B cell (primary cell): ENCODE measurements at regions not wholly inside any gene's neighbourhood (a gene's known extent, or its start where the extent isn't known, plus 50 kb on each side); places are given as distances from the start of the nearest gene placed in this dataset.

Source experiments
- ATAC-seq: fragments of 200-7000 bp; cut with Tn5 transposase; one replicate; pipeline ENCODE4 v1.10.0; 2021; ENCODE audit warnings: low read depth, mild to moderate bottlenecking, moderate number of reproducible peaks, moderate library complexity
- CTCF ChIA-PET: fragments of 350-600 bp; sonication (Branson Sonifier 250); formaldehyde crosslinking; loops from one replicate; lab custom pipeline; 2021; ENCODE audit warnings: antibody characterized with exemption, inconsistent platforms; lab: Charles Lee
- POLR2A ChIA-PET: fragments of 350-600 bp; sonication (Branson Sonifier 250); formaldehyde crosslinking; loops from one replicate; lab custom pipeline; 2021; ENCODE audit warnings: antibody characterized with exemption; lab: Charles Lee
- DNase-seq: peaks from one replicate; pipeline ENCODE4 v3.0.0; 2013
- H2AFZ ChIP-seq: 2 replicates; pipeline ENCODE4 v1.6.1; 2012; ENCODE audit warnings: mild to moderate bottlenecking, low read depth, low read length; ENCODE audit not compliant: insufficient read depth, poor library complexity, severe bottlenecking
- H3K27ac ChIP-seq, 2 donors: 1 replicate in 1 of 2; 2 replicates in 1 of 2; pipeline ENCODE4 v1.5.1; 2012 to 2013; ENCODE audit warnings: low read length in 2 of 2, mild to moderate bottlenecking in 2 of 2, moderate library complexity in 1 of 2
- H3K27me3 ChIP-seq, 4 experiments: fragments of 200-600 bp in 1 of 4; sonication (generic) in 1 of 4; replicated peaks in 1 of 4; 1 replicate in 2 of 4; 2 replicates in 2 of 4; pipeline versions ENCODE4 v1.6.1 to v1.7.0; 2013 to 2016; ENCODE audit warnings: low read length in 3 of 4, mild to moderate bottlenecking in 2 of 4, mixed read lengths in 1 of 4, moderate library complexity in 1 of 4; ENCODE audit not compliant: insufficient read depth in 4 of 4, control insufficient read depth in 3 of 4; ENCODE audit errors: control extremely low read depth in 1 of 4
- H3K36me3 ChIP-seq, 2 experiments: replicated peaks in 1 of 2; 1 replicate in 1 of 2; 2 replicates in 1 of 2; pipeline versions ENCODE4 v1.6.1 to v1.7.1; 2013; ENCODE audit warnings: low read length in 1 of 2; ENCODE audit not compliant: insufficient read depth in 2 of 2, control insufficient read depth in 1 of 2; ENCODE audit errors: control extremely low read depth in 1 of 2, extremely low read depth in 1 of 2
- H3K4me1 ChIP-seq, 2 donors: fragments of 200-600 bp in 1 of 2; sonication (generic) in 1 of 2; 1 replicate in 1 of 2; 2 replicates in 1 of 2; pipeline versions ENCODE4 v1.5.1 to v1.6.1; 2013 to 2017; ENCODE audit warnings: low read length in 2 of 2; ENCODE audit not compliant: control insufficient read depth in 2 of 2, insufficient read depth in 2 of 2
- H3K4me2 ChIP-seq: replicated peaks from 2 replicates; pipeline ENCODE3; 2012; ENCODE audit warnings: mild to moderate bottlenecking, low read depth, low read length; ENCODE audit not compliant: poor library complexity, severe bottlenecking
- H3K4me3 ChIP-seq, 5 experiments: fragments of 200-600 bp in 1 of 5; sonication (generic) in 1 of 5; 1 replicate in 3 of 5; 2 replicates in 2 of 5; pipeline versions ENCODE4 v1.5.1 to v1.7.0; 2011 to 2016; ENCODE audit warnings: low read length in 4 of 5, mild to moderate bottlenecking in 4 of 5, low read depth in 2 of 5, control low read depth in 1 of 5, moderate library complexity in 1 of 5; ENCODE audit not compliant: insufficient read depth in 1 of 5; ENCODE audit errors: control extremely low read depth in 1 of 5, extremely low read depth in 1 of 5
- H3K79me2 ChIP-seq: fragments of 200-600 bp; sonication (generic); one replicate; pipeline ENCODE4 v1.6.0; 2016; ENCODE audit warnings: low read length; ENCODE audit not compliant: control insufficient read depth, insufficient read depth
- H3K9ac ChIP-seq: fragments of 200-600 bp; sonication (generic); 2 replicates; pipeline ENCODE4 v1.6.1; 2017; ENCODE audit warnings: mild to moderate bottlenecking, low read length, moderate library complexity
- H3K9me3 ChIP-seq, 3 donors: one replicate each; pipeline versions ENCODE4 v1.6.1 to v1.7.1; 2013; ENCODE audit warnings: low read length in 2 of 3; ENCODE audit not compliant: control insufficient read depth in 2 of 3, insufficient read depth in 1 of 3; ENCODE audit errors: control extremely low read depth in 1 of 3
- H4K20me1 ChIP-seq: 2 replicates; pipeline ENCODE4 v1.6.0; 2012; ENCODE audit warnings: mild to moderate bottlenecking, low read length; ENCODE audit not compliant: insufficient read depth, control insufficient read depth, poor library complexity, severe bottlenecking
- H3K27ac Mint-ChIP-seq: one replicate; pipeline ENCODE4 v1.8.0; 2021; ENCODE audit warnings: mixed read lengths
- H3K27me3 Mint-ChIP-seq: one replicate; pipeline ENCODE4 v1.8.0; 2021; ENCODE audit warnings: mixed read lengths
- H3K4me1 Mint-ChIP-seq: one replicate; pipeline ENCODE4 v1.8.0; 2021; ENCODE audit warnings: mixed read lengths
- H3K4me3 Mint-ChIP-seq: one replicate; pipeline ENCODE4 v1.8.0; 2021; ENCODE audit warnings: mixed read lengths
- H3K9me3 Mint-ChIP-seq: one replicate; pipeline ENCODE4 v1.8.0; 2022; ENCODE audit warnings: mixed read lengths; ENCODE audit not compliant: insufficient read depth
- EZH2 ChIP-seq: IDR thresholded peaks from 2 replicates; pipeline ENCODE4 v1.6.1; 2012; ENCODE audit warnings: borderline replicate concordance, low read depth, mild to moderate bottlenecking, moderate library complexity, low read length; ENCODE audit not compliant: insufficient read depth, poor library complexity, severe bottlenecking
- WGBS: methylation state at CpG from one replicate; pipeline ENCODE4 v1.1.5; 2013; ENCODE audit warnings: missing lambda C conversion rate; ENCODE audit not compliant: insufficient coverage; 5-methylcytosine and 5-hydroxymethylcytosine counted together
- intact Hi-C: fragments of 100-400 bp; cut with micrococcal nuclease; formaldehyde crosslinking; loops from one replicate; pipeline ENCODE4 v1.10.0; 2022
- TF ChIP-seq, protein P1 (sequence below): fragments of 200-600 bp; IDR thresholded peaks from one replicate; pipeline ENCODE4 v1.8.0; 2022; ENCODE audit warnings: antibody characterized with exemption, mild to moderate bottlenecking

DNA sequence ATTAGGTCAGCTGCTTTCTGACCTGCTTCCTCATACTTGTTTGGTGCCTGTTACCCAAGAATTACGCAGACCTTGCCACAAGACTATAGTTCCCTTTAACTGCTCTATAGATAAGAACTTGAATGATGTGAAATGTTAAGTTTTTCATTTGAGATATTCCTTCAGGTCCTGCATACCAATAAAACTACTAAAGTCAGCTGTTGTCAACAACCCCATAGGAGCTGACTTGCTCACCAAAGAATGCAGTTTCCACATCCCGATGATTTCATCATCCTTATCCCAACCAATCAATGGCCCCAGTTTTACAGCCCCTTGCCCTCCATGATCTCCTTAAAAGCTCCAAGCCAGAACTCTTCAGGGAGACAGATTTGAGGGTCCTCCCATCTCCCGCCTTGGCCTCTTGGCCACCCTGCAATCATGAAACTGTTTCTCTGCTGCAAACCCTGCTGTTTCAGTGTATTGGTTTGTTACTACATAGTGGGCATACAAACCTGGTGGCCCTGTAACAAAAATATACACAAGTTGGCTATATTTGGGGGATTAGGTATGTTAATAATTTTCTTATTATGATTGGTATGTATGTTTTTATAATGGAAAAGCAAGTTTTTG is 396.3 kb upstream of the CHST9 start:
- Histone ChIP-seq H3K27me3 (no peaks in the 10 kb centered on the region), H3K9me3 (peaks cover 0 to 3% (median 0%) of the 10 kb centered on the region in 3 donors), H3K27ac (no peak overlapping the region), H3K4me2 (no peak overlapping the region), H2AFZ (no peak overlapping the region), H3K36me3 (no peaks in the 10 kb centered on the region), H3K79me2 (no peaks in the 10 kb centered on the region), H3K9ac (no peak overlapping the region), H4K20me1 (no peaks in the 10 kb centered on the region), H3K4me3 (no peak overlapping the region), H3K4me1 (no peaks in the 10 kb centered on the region)
- ChIA-PET CTCF (no interaction called here), POLR2A (no interaction called here)
- DNase-seq (no peak), ATAC-seq (no peak)
- no peak overlapping the region for H3K4me3 Mint-ChIP-seq
- 0% methylated on average over 1 of the region's 3 CpGs for WGBS
- no peak overlapping the region for H3K27ac Mint-ChIP-seq
- peaks cover 6% of the 10 kb centered on the region for H3K9me3 Mint-ChIP-seq
- intact Hi-C loops: no loop called here
- no peaks in the 10 kb centered on the region for H3K4me1 Mint-ChIP-seq
- TF ChIP-seq, protein P1, sequence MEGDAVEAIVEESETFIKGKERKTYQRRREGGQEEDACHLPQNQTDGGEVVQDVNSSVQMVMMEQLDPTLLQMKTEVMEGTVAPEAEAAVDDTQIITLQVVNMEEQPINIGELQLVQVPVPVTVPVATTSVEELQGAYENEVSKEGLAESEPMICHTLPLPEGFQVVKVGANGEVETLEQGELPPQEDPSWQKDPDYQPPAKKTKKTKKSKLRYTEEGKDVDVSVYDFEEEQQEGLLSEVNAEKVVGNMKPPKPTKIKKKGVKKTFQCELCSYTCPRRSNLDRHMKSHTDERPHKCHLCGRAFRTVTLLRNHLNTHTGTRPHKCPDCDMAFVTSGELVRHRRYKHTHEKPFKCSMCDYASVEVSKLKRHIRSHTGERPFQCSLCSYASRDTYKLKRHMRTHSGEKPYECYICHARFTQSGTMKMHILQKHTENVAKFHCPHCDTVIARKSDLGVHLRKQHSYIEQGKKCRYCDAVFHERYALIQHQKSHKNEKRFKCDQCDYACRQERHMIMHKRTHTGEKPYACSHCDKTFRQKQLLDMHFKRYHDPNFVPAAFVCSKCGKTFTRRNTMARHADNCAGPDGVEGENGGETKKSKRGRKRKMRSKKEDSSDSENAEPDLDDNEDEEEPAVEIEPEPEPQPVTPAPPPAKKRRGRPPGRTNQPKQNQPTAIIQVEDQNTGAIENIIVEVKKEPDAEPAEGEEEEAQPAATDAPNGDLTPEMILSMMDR: no peak
- TF ChIP-seq EZH2: no peak
- H3K27me3 Mint-ChIP-seq: no peaks in the 10 kb centered on the region

DNA sequence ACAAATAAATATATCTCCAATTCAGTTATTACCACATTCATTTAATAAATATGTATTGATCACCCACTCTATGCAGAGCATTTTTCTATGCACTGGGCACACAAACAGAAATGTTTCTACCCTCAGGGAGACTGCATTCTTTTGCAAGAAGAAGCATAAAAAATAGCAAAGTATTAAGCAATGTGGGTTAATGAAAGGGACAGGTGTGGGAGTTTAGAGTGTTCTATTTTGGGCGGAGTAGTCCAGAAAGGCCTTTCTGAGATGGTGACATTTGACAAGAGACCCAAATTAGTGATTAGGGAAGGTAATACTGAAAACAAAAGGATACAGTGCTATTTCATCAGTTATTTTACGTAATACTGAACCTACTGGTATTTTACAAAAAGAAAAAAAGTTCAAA is 394.3 kb upstream of the CHST9 start:
- CTCF ChIA-PET: no interaction called here
- Mint-ChIP-seq H3K9me3 (peaks cover 6% of the 10 kb centered on the region), H3K4me1 (no peaks in the 10 kb centered on the region), H3K27me3 (no peaks in the 10 kb centered on the region), H3K27ac (no peak overlapping the region), H3K4me3 (no peak overlapping the region)
- no peak overlapping the region for H2AFZ ChIP-seq
- peaks cover 0 to 3% (median 0%) of the 10 kb centered on the region in 3 donors for H3K9me3 ChIP-seq
- intact Hi-C loops: no loop called here
- H4K20me1 ChIP-seq: no peaks in the 10 kb centered on the region
- DNase-seq (no peak), ATAC-seq (no peak)
- no peaks in the 10 kb centered on the region for H3K79me2 ChIP-seq
- H3K4me2 ChIP-seq: no peak overlapping the region
- no peaks in the 10 kb centered on the region for H3K27me3 ChIP-seq
- TF ChIP-seq, protein P1: no peak
- TF ChIP-seq EZH2: no peak
- WGBS: 88% methylated on average over 1 of the region's 2 CpGs
- H3K9ac ChIP-seq: no peak overlapping the region
- no peak overlapping the region for H3K27ac ChIP-seq
- H3K4me1 ChIP-seq: no peaks in the 10 kb centered on the region
- H3K4me3 ChIP-seq: no peak overlapping the region
- POLR2A ChIA-PET: no interaction called here
- no peaks in the 10 kb centered on the region for H3K36me3 ChIP-seq
